ENCODE measurements at regions not wholly inside any gene's neighbourhood (a gene's known extent, or its start where the extent isn't known, plus 50 kb on each side); places are given as distances from the start of the nearest gene placed in this dataset.

DNA sequence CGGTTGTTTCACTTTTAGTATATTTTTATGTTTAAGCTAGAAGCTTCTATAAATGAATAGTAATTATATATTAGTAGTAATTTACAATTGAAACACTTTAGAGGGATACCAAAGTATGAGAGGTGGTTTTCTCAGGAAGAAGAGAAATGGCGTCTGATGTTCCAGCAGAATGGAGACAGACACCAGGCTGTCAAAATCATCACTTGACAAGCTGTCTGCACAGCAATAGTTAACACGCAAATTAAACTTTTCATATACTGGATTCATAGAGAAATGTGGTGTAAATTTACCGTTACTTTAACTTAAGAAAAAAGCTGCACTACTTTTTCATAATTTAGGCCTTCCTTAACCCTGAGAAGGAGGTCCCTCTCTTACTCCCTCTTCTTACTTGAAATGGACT is 82.6 kb downstream of the FAM217A start:
- H3K27ac ChIP-seq: peak overlapping the region; percentile 11
- no peak for DNase-seq (ENCODE audit: low read depth, low spot score)

- peak overlapping the region; percentile 11 for H3K27ac ChIP-seq
- DNase-seq (ENCODE audit: low read depth, low spot score): no peak
Observed at GRCh38 chr6:3997177-3997770, 81.7 kb downstream of the FAM217A start.

DNA sequence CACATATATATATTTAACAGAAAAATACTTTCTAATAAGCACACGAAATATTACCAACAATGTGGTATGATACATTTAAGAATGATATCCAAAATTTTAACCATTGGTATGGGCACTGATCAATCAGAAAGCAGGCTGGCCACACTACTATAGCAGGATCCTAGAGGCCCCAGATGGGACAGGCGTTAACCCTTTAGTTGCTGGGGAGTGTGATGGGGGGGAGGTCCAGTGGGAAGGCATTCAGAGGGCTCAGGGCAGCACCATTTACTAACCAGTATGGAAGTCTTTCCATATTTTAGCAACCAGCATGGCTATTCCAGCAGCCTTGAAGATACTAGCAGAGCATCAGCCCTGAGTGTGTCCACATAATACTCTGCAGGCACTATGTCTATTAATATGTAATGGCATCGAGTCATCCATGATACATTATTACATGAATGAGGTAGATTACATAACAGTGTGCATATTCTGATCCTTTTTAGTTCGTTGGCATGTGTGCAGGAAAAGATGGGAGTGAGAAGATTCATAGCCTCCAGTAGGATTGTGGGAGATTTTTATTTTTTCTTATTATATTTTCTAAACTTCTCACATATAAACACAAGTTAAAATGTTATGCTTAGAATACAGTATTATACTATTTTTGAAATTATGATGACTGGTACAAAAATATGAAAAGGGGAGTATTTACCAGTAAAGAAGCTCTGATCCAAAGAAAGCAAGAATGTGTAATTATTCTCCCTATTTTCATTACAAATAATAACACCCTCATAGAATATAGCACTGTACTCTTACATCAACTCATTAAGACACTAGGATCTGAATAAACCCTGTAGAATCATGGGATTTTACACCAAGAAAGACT is 78.9 kb downstream of the FAM217A start:
- no peak for DNase-seq (ENCODE audit: low read depth, low spot score)
- no peak overlapping the region for H3K27ac ChIP-seq

DNA sequence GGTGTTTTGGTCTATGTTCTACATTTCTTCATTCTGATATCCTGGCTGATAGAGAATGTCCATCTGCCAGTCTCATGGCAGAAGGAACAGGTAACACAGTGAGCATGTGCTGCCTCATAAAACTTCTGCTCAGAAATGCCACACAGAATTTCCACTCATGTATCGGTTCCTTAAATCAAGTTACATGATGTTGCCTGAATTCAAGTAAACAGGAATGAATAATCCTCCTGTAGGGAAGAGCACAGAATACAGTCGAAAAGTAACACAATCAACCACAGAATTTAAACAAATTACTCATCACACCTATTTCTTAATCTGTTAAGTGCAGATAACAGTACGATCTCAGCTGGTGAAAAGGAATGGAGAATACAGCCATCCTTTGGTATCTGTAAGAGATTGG is 74.7 kb downstream of the FAM217A start:
- no peak overlapping the region for H3K27ac ChIP-seq
- no peak for DNase-seq (ENCODE audit: low read depth, low spot score)

GRCh38 chr6:4008324-4009047 is 70.5 kb downstream of the FAM217A start:
- peak overlapping the region; percentile 45 for H3K27ac ChIP-seq
- peak; percentile 50 for DNase-seq (ENCODE audit: low read depth, low spot score)

DNA sequence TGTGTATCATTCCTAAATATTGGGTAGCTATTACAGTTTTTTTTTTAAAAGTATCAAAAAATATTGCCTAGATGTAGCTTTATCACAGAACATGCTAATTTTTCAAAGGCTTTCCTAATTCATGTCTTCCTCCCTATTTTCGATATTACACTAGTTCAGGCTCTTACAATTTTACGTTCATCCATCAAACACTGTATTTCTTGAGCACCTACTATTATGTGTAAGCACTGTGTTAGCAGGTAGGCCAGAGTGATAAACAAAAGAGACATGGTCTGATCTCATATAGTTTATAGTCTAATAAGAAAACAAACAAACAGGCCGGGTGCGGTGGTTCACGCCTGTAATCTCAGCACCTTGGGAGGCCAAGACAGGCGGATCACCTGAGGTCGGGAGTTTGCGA is 69.5 kb downstream of the FAM217A start:
- H3K27ac ChIP-seq: no peak overlapping the region

DNA sequence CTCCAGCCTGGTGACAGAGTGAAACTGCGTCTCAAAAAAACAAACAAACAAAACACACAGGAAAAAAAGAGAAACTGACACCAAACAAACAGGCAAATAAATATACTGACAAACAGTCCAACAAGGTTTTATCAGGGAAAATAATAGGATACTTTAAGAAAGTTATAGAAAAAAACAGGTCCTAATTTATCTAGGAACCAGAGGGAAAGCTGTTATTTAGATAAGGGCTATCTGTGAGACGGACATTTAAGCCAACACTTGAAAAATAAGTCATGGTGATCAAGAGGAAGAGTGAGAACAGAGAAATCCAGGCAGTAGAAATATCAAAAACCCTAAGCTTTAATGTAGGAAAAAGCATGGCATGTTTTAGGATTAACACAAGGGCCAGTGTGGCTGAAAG is 68.9 kb downstream of the FAM217A start:
- peak overlapping the region; percentile 38 for H3K27ac ChIP-seq
- DNase-seq (ENCODE audit: low read depth, low spot score): no peak

More for the DNA sequence above, 69.5 kb downstream of the FAM217A start:
- no peak for DNase-seq (ENCODE audit: low read depth, low spot score)

- DNase-seq (ENCODE audit: low read depth, low spot score): no peak
- H3K27ac ChIP-seq: peak overlapping the region; percentile 38
Observed at GRCh38 chr6:4010689-4011090, 68.2 kb downstream of the FAM217A start.

GRCh38 chr6:4012826-4013225 is 66.1 kb downstream of the FAM217A start:
- no peak overlapping the region for H3K27ac ChIP-seq
- no peak for DNase-seq (ENCODE audit: low read depth, low spot score)

DNA sequence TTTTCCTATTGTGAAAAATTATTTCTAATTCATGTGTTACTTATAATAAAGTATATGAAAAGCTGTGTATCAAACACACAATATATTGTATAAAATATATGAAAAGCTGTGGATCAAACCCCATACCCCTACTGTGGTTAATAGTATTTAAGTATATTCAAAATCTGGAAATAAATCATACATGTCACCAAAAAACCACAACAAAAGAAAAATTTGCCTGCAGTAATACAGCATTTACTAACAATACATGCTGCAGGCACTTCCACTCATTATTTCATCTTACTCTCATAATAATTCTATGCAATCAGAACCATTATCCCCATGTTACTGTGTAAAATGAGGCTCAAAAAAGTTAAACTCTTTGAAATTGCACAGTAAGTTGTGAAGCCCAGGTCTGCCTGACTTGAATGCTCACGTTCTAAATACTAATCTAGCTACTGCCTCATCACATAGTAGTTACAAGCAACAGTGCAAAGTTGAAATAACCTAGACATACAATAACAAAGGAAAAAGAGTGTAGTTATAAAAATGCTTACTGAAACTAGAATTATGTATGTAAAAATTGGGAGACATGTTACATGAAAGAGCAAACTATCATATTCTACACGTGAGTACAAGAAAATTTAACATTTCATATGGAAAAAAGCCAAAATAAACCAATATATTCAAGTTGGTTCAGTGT is 61.7 kb downstream of the FAM217A start:
- no peak for DNase-seq (ENCODE audit: low read depth, low spot score)
- H3K27ac ChIP-seq: peak overlapping the region; percentile 95

GRCh38 chr6:4017834-4018170 is 61.1 kb downstream of the FAM217A start:
- no peak for DNase-seq (ENCODE audit: low read depth, low spot score)
- peak overlapping the region; percentile 95 for H3K27ac ChIP-seq

GRCh38 chr6:4018171-4018923 is 60.6 kb downstream of the FAM217A start:
- peak; percentile 77 for DNase-seq (ENCODE audit: low read depth, low spot score)

More at GRCh38 chr6:4018171-4018923, 60.6 kb downstream of the FAM217A start:
- peak overlapping the region; percentile 95 for H3K27ac ChIP-seq
